TTC549 (cell line): ENCODE measurements at regions not wholly inside any gene's neighbourhood (a gene's known extent, or its start where the extent isn't known, plus 50 kb on each side); places are given as distances from the start of the nearest gene placed in this dataset.

Experiments
- FAIRE-seq: peaks from 2 replicates; lab custom pipeline; 2012; peaks lifted over from hg19 to GRCh38; lab: Jason Lieb, UNC

DNA sequence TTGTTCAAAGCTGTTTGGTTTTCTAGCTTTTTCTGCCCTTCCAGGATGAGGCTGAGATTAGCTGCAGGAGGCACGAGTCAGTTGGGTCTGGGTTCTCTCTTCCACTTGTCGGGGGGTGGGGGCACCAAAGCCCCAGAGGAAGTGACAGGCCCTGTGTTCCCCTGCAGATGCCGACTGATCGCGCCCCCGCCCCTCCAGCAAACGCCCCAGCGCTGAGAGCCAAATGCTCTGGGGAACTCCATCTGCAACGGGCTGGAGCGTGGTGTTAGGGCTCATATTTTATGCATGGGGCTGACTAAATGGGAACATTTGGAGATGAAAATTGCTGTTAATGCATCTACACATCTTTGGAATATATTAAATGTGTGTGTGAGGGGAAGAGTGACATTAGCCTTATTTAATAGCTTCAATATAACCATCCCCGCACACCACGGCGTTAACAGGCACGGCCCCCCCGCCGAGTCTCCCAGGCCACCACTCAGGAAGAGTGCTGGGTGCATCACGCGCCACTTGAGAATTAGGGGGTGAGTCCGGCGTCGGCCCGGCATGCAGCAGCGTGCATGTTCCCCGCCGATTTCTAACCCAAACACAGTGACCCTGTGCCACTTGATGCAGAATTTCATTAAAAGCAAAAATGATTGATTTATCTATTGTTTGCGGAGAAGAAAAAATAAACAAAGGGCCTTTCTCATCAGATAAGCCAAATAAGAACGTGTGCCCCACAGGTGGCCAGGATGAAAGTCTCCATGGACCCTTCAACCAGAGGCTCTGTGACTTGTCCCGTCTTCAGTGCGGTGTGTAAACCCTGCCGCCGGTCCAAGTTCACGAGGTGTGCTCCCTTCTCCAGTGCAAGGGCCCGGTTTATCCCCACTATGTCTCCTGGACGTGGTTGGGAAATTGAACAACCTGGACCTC is 165.0 kb upstream of the RTL1 start:
- no peak for FAIRE-seq

DNA sequence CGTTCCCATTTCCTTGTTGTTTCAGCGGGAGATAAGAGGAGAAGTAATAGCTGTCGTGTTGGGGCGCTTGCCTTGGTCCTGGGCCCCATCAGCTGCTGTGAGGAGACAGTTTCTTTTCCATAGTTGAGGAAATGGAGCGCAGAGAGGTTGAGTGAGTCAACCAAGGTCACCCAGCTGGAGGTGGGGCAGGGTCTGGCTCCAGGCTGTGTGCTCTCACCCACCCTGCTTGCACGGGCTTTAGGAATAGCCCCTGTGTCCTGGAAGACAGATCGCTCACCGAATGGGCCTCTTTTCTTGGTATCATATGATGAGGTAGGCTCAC is 165.7 kb upstream of the RTL1 start:
- no peak for FAIRE-seq

DNA sequence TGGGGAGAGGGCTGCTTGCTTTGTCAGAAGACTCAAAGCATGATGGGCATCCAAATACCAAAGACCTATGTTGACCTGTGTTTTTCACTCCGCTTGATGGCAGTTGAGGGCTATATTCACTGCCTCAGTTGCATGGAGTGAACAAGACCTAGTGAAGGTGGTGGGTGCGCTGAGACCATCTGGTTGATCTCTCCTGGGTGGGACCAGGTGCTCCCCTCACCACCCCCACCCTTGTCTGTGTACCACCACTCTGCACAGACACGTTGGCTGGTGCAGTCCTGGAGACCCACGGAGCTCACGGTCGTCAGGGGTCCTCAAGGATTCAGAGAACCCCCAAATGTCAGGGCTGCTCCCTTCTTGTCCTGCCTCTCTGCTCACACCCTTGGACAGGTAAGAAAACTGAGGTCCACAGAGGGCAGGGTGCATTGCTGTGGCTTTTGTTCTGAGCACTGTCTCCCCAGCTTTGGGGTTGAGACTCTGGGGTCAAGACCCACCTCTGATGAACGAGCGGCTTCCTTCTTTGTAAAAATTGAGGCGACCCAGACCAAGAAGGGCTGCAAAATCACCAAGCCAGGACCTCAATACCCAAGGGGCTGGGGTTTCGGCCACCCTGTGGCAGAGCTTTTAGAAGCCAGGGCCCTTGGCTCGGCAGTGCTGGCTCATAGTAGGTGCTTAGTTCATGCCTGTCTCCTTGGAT is 166.3 kb upstream of the RTL1 start:
- no peak for FAIRE-seq

DNA sequence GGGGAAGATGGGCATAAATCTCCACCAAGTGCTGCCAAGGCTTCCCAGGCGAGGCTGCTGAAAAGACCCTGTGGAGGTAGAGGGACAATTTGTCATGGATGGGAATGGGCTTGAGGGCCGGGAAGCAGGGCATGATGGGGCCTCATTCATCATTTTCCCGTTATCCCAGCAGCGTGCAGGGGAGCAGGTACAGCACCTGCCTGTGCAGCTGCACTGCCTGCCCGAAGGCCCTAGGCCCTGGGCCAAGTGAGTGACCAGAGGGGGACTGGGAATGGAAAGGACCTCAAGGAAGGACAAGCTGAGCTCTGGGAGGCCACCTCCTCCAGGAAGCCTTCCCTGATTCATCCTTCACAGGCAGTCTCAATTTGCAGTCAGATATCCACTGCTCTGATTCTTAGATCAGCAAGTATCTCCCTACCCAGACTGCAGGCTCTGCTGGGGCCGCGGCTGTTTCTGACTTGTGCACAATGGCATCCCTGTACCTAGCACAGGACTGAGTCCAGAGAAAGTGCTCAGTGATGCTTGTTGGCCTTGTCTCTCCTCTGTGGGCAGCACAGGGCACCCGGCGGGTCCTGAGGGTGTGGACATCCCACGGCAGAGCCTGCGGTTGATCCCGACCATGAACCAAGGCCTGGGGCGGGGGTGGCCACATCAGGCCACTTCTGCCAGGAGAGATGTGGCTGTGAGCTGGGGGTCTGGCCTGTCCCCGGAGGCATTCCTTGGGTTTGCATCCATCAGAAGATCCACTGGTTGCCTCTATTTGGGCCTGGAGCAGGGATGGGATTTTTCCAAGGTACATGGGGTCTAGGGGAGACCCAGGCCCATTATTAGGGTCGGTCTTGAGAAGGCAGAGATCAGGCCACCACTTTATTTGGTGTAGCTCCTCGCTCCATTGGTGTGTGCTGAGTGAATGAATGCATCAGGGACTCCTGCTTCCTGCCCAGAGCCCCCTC is 167.3 kb upstream of the RTL1 start:
- no peak for FAIRE-seq

DNA sequence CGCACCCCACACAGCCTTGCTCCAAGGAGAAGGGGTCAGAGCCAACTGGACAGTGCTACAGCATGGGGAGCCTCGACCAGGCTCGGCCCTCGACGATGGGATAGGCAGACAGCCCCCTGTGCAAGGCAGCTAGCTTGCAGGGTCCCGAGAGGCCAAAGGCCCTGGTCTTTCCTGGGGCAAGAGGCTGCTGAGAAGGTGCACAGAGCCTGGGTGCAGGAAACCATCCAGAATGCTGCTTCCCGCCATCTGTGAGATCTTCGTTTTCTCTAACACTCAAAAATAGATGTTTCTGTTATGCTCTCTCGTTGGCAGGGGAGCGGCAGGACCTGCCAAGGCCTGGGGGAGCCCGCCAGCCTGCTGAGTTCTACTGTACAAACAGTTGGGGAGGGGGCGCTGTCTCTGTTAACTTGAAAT is 168.0 kb upstream of the RTL1 start:
- no peak for FAIRE-seq

DNA sequence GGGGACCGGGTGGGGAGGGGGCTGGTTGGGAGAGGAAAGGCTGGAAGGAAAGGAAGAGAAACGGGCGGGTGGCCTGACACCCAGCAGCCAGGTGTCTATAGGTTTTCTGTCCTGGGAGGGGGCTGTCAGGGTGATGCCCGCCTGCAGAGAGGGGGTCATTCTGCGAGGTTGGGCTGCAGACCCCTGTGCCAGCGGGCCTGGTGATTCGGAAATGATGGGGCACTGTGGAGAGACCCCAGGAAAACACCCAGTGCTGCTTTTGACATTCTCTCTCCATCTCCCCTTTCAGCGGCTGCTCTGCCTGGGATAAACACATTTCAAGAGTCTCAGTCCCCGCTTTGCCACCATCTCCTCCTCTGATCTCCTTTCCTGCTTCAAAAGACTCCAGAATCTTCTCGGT is 168.5 kb upstream of the RTL1 start:
- no peak for FAIRE-seq

DNA sequence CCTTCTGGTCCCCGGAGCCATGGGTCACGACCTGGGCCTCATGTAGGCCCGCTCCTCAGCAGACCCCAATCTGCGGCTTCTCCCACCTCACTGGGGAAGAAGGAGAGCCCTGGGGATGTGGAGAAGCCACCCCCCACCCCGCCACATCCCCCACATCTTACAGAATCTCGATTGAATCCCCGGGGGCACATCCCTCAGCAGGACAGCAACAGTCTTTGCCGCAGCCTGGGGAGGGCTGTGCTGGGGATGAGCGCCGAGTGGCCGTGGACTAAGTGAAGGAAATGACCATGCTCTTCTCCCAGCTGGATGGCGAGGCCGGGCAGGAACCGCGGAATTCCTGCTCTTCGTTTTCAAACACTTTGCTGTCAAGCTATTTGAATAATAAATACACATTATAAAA is 169.0 kb upstream of the RTL1 start:
- FAIRE-seq, result no peak

DNA sequence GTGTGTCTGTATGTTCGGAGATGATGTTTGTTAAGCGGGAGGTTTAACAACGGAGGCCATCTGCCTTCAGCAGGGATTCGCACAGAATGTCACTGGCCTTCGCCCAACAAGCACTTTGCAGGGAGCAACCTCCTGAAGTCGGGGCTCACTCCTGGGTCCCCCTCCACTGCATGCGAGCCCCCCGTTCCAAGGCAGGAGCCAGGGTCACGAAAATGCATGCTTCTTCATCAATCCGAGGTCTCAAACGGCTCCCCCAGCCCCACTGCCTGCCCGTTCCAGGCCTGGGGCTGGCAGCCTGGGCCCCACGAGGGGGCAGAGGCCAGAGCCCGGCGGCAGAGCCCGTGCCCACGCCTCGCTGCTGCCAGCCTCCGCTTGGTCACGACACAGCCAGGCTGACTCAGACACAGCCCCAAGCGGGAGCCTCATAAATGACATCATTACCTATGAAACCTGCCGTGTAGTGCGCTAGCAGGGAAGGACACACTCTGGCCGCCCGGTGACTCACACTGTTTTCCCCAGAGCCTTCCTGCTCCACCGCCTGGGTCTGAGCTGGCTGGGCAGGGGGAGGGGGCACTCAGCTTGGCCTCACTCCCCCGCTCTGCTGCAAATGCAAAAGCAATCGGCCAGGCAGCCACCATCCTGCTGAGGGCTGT is 169.5 kb upstream of the RTL1 start:
- no peak for FAIRE-seq

DNA sequence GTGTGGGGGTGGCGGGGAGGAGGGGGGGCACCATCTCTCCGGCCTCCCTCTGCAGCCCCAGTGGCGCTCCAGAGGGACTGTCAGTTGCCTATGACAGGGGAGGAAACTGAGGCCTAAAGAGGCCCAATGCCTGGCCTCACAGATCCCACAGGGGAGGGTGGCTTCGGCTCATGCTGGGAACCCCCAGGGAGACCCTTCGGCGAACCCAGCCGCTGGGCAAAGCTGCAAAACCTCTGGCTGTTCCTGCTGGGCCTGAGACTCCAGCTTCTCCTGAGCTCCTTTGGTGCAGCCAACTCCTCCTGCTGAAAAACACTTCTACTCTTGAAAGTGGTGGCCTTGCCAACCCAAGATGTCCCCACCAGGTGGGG is 170.1 kb upstream of the RTL1 start:
- FAIRE-seq, result no peak

DNA sequence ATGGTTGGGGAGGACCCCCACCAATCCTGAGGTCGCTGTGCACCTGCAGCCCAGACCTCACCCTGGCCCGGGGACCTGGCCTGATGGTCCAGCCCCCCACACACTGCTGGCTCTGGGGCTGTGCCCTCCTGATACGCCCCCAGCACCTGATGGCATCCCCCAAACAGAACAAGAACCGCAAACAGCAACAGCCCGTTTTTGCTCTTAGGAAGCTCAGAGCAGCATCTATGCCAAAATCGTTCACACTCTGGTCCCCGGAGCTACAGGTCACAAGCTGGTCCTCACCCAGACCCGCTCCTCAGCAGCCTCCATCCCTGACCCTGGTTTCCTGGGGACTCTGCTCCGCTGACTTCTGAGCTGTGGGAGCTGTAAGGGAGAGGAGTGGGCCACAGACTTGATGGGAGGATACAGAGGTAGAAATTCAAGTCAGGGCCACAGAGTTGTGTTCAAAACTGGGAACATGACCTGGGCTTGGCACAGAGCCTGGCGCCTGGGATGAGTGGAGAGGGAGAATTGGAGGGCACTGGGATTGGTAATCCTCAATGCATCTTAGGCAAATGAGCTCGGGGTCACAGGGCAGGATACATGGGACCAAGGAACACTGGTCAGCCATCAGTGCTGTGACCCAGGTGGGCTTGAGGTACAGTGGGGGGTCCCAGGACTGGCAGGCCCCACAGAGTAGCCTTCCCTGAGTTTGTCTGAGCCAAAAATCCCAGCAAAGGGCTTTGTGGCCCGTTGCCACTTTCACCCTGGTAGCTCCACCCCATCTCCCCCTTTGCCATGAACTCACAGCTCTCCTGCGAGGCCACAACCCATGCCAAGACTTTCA is 170.9 kb upstream of the RTL1 start:
- FAIRE-seq, result no peak

DNA sequence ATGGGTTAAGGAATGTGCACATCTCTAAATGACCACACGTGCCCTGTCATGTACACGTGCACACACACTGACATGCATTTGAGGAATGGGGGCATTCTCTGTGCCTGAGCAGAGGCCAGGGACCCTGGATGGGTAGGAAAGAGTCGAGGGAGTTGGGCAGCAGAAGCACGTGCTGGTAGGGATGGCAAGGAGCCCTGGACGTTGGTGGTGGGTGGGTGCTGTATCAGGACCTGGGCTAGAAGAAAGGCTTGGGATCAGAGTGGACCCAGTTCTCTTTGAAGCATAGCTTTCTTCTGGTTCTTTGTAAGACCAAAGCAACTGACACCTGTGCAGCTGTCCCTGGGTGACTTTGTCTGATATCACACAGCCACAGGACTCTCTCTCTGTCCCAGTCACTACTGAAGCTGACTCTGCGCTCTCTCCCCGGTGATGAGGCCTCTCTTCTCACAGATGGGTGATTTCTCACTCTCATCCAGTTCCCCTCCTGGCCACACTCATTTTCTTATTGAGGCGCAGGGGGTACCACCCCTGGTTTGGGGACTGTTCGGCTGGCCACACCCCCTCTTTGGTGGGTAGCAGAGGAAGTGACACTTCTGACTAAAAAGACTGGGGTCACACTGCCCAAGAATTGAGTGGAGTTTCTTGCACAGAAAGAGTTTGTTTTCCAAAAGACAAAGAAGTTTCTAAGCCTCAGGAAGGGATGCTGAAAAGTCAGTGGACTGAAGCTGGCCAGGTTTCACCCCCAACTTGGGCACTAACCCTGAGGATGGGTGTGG is 171.7 kb upstream of the RTL1 start:
- no peak for FAIRE-seq

DNA sequence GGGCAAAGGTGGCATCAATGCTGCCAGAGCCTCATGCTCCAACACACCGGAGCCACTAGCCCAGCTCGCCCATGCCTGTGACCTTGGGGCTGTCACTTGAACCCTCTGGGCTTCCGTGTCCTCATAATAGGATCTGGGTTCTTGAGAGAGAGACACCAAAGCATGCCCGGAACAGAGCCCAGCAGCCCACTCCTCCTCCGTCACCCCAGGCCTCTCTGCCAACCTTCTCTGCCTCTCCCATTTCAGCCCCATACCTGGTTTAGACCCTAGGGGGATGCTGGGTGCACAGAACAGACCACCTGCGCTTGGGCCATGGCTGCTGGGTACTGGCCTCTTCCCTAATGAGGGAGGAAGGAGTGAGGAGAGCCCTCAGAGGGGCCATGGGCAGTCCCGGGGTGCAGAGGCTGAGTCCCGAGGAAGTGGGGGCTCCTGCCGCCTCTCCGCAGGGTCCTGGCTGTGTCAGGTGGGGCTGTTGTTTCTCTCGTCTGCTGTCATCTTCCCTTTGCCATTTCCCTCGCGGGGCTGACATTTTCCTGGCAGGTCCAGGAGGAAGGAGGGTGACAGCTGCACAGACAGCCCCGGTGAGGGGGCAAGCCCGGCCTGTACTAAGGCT is 172.4 kb upstream of the RTL1 start:
- FAIRE-seq, result no peak

DNA sequence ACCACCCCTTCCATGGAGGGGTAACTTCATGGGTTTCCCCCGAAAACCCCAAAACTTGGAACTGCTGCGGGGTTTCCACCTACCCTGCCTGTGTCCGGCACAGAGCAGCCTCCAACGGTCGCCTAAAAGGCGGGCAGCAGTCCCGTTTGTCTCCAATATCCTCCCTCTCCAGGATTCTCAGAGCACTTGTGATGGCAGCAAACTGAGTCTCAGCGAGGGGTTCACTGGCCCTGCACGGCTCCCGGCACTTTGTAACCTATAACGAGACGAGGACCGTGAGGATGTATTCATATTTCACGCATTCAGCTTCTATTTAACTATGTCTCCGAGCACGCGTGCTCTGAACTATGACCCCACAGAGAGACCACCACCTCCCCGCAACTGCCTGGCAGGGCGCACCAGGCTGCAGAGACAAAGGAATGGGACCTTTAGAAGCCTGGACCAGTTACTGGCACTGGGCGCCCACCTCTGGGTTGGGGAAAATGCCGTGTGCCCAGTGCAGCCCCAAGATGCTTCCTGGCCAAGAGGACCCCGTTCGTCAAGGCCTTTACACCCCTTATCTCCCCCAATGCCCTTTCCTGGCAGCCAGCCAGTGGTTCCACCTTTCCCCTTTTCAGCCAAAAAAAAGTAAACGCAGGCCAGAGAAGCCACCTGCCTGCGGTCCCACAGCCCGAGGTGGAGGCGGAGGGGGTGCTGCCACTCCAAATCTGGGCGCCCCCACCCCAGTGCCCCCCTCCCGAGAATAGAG is 173.1 kb upstream of the RTL1 start:
- no peak for FAIRE-seq

DNA sequence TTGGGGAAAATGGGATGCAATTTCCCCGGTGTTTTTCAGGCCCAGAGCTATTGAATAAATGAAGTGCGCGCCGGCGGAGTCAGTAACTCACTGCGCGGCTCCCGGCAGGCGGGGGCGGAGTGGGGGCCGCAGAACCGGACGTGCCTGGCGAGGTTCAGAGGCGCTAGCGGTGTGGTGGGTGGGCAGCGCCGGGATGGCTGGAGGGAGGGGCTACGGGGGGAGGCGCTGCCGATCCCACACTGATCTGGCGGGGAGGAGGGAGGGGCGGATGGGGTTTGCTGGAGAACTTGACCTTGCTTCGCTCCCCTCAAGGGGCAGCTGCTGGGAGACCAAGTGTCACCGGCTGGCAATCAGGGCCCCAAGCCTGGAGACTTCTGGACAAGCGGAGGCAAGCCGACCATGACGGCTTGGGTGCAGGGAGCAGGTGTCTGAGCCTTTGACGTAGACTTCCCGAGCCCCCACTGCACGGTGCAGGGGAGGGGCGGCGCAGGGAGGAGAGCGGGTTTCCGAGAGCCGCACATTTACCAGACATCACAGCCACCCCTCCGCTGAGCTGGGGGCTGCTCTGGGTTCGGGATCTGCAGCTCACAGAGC is 174.1 kb upstream of the RTL1 start:
- no peak for FAIRE-seq

DNA sequence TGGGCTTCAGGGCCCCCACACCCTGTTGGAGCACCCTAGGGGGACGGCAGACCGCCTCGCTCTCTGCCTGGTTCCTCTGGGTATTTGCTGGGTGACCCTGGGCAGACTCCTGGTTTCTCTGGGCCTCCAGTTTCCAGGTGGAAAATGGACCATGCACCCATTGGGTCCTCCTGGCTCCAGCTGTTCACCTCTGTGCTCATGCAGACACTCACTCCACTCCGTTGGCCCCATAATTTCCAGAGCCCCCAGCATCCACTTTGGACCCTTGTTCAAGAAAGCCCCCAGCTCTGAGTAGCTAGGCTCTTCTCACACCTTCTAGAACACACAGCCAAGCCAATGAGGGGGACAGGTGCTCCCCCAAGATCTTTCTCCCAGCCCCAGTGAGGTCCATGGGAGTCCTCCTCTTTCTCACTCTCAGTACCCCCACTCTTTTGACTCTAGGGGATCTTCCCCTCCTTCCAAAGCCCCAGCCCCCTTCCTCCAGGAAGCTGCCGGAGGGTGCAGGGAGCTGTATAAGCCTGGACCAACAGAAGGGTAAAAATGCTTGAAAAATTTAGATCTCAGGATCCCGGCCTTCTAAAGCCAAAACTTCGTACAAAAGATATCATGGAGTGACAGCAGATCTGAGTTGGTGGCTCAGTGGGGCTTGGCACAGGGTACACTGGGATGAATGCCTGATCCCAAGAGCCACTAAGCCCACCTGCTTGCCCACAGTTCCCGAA is 174.8 kb upstream of the RTL1 start:
- FAIRE-seq, result no peak

DNA sequence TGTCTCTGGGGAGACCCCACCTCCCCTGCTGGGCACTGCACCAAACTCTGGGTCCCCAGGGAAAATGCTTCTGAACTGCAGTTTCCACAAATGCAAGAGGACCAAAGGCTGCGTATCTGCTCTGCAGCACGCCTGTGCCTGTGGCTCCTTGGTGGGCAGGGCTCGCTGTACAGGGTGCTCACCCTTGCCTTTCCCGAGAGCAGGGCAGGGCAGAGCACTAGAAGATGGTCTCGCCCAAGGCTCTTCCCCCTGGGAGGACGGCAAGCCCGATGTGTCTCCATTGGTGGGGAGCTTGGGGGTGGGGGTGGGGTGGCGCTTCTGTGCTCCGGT is 175.3 kb upstream of the RTL1 start:
- no peak for FAIRE-seq

DNA sequence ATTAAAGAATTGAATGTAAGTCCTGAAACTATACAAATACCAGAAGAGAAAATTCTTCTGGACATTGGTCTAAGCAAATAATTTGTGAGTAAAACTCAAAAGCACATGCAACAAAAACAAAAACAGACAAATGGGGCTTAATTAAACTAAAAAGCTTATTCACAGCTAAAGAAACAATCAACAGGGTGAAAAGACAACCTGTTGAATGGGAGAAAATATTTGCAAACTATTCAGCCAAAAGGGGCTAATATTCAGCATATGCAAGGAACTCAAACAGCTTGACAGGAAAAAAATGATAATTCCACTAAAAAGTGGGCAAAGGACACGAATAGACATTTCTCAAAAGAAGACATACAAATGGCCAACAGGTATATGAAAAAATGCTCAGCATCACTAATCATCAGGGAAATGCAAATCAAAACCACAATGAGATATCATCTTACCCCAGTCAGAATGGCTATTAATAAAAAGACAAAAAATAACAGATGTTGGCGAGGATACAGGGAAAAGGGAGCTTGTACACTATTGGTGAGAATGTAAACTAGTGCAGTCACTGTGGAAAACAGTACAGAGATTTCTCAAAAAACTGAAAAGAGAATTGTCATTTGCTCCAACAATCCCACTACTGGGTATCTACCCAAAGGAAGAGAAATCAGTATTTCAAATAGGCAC is 177.5 kb upstream of the RTL1 start:
- FAIRE-seq, result no peak

DNA sequence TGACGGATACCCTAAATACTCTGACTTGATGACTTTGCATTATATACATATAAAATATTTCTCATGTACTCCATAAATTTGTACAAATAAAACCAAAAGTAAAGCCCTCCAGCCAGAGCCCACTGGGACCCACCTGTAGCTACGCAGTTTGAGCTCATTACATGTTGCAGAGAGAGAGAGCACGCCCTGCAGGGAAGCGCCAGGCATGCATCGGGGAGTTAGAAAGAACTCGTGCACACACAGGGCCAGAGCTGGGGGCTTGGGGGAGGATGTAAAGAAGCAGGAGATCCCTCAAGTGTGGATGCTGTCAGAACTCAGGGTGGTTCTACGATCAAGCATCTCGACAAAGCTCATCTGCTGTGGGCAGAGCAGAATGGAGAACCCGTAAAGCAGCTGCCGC is 178.5 kb upstream of the RTL1 start:
- FAIRE-seq, result no peak
